CD4-positive, alpha-beta T cell treated with Interleukin-10 for 1 hour (primary cell): ENCODE measurements at regions not wholly inside any gene's neighbourhood (a gene's known extent, or its start where the extent isn't known, plus 50 kb on each side); places are given as distances from the start of the nearest gene placed in this dataset.
"Not testable (repeated sequence)": the region's sequence is repeated elsewhere in the genome, so short reads cannot be mapped to it uniquely, and the experiment has no call there.

Experiments used
- DNase-seq: peaks from one replicate; pipeline ENCODE4 v3.0.0-alpha.2; 2020

DNA sequence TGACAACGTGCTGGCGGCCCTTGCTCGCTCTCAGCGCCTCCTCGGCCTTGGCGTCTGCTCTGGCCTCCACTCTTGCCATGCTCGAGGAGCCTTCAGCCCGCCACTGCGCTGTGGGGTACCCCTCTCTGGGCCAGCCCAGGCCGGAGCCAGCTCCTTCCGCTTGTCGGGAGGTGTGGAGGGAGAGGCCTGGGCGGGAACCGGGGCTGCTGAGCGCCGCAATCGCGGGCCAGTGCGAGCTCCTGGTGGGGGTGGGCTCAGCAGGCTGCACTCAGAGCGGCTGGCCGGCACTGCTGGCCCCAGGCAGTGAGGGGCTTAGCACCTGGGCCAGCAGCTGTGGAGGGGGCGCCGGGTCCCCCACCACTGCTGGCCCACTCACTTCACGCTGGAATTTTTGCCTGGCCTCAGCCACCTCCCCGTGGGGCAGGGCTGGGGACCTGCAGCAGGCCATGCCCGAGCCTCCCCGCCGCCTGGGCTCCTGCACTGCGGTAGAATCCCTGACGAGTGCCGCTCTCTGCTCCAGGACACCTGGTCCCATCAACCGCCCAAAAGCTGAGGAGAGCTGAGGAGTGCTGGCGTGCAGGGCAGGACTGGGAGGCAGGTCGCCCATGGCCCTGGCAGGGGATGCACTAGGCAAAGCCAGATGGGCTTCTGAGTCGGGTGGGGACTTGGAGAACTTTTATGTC is 372.2 kb upstream of the NRG3 start:
- no peak for DNase-seq

DNA sequence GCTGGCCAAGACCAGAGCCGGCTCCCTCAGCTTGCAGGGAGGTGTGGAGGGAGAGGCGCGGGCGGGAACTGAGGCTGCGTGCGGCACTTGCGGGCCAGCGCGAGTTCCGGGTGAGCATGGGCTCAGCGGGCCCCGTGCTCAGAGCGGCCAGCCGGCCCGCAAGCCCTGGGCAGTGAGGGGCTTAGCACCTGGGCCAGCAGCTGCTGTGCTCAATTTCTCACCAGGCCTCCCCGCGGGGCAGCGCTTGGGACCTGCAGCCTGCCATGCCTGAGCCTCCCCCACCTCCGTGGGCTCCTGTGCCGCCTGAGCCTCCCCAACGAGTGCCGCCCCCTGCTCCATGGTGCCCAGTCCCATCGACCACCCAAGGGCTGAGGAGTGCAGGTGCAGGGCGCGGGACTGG is 369.2 kb upstream of the NRG3 start:
- not testable (repeated sequence) for DNase-seq

DNA sequence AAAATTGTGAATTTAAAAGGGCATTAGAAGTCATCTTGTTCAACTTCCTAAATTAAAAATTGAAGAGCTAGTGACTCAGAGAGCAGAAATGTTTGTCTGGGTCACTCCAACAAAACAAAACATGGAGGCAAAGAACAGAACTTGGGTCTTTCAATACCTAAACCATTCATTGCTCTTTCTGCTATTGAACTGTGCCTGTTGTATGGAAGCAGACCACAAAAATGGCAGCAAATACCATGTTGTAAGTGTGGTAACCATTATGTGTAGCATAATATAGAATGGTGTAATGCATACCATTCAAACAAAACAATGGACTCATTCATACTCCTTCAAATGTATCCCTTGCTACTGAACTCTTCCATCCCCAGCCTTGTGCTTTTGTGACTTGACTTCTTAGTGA is 360.2 kb upstream of the NRG3 start:
- no peak for DNase-seq

DNA sequence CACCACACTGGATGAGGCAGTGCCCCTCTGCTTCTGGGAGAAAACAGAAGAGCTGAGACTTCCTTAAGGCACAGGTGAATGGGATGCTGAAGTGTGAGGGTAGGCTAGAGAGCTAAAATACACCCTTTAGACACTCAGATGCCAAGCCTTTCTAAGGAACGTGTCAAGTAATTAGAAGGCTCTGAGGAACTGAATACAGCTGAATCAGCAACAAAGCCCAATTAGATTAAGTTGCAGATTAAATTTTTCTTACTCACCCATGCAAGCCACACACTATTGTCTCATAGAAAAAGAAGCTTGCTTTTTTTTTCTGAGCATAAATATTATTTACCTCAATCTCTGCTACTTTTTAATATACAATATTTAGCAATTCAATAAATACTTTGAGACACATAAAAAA is 354.3 kb upstream of the NRG3 start:
- no peak for DNase-seq

DNA sequence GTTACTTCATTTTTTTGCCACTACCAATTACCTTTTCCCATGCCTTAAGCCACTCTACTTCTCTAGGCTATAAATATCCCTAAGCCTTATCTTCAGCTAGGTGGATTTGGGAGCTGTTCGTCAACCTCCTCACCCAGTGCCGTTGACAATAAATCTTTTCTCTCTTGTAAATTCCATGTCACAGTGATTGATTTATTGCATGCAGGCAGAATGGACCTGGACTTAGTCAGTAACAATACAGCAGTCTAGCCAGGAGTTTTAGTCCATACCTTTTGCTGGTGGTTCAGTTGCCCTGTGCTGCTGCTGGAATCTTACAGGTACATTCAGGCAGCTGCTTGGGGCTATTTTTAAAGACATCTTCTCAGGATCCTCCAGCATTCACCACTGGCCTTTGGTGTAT is 350.5 kb upstream of the NRG3 start:
- no peak for DNase-seq

DNA sequence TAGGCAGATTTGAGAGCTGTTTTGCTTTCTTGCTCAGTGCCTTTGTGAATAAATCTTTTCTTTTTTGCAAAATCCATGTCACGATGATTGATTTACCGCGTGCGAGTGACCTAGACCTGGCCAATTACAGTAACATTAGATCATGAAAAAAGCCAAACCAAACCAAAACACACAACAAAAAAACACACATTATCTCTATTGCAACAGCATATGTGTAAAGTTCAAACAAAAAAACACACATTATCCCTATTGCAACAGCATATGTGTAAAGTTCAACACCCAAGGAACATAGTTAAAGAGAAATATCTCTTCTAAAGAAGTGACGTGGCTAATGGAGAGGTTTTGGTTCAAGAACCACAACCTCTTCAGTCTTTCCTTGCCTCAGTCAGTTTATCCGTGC is 342.6 kb upstream of the NRG3 start:
- DNase-seq: no peak

DNA sequence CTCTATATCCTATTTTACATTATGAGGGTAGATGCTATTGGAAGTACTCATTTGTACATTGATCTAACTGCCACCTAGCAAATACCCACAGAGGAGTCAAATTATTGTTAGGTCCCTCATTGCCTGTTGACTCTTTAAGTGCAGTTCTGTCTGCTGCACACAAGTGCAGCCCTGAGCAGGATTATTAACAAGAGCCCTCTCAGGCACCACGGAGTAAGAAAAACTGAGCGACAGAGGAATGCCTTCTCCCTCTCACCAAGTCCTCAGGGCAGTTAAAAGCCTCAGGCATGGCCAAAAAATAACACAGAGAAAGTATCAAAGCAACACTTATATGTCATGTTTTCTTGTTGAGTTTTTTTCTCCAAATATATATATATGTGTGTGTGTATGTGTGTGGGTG is 340.0 kb upstream of the NRG3 start:
- no peak for DNase-seq

DNA sequence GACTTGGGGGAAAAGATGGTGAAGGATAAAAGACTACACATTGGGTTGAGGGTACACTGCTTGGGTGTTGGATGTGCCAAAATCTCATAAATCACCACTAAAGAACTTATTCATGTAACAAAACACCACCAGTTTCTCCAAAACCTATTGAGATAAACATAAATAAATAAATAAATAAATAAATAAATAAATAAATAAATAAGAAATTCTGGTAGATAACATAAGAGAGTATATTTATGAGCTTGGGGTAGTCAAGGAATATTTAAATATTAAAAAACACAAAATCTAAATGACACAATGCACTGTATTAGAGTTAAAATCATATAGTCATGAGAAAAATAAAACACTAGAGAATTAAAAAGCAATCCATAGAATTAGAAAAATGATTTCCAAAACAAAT is 333.5 kb upstream of the NRG3 start:
- DNase-seq: no peak

DNA sequence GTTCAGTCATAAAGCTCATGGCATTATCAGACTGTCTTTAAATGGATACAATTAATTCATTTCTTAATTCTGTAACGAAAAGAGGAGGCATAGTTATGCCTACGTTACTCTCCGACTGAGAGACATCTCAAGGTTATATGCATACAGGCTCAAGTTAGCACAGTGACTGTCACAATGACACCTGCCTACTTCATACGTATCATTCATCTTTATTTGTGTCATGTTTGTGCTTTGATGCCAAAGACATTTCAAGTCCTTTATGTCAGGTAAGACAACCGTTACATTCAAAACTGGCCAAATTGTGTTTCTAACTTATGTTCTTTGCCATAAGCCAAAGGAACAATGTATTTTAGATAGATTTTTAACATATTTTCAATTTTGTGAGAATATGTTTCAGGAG is 328.8 kb upstream of the NRG3 start:
- DNase-seq: no peak

DNA sequence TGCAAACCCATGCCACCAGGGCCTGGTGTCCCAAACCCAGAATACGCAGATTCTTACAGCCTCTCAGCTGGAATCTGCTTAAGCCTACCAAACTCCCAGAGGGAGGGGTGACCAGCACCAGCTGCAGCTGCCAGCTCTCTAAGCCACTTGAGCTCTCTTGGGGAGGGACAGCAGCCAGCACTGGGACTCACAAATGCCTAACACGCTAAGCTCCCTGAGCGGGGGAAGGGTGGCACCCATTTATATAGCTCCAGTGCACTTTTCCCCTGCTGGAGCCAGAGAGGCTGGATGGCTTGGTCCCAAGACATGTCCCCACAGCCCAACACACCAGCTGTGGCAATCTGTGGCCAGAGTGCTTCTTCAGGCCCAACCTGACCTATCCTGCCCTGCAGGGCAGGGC is 326.8 kb upstream of the NRG3 start:
- DNase-seq: no peak

DNA sequence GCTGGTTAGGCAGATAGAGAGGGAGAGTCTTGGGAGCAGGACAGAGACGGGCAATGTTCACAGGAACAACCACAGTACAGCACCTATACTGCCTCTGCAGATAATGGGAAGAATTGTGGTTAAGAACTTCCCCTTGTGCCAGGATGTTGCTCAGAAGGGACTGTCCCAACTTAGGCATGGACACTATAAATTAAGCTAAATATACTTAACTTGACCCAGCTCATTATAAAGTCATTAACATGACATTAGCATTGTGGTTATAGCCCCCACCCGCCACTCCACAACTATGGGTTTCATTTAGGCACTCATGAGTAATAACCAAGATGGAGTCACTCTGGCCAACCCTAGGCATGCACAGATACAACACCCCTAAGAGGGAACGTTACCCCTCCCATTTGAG is 310.9 kb upstream of the NRG3 start:
- no peak for DNase-seq

DNA sequence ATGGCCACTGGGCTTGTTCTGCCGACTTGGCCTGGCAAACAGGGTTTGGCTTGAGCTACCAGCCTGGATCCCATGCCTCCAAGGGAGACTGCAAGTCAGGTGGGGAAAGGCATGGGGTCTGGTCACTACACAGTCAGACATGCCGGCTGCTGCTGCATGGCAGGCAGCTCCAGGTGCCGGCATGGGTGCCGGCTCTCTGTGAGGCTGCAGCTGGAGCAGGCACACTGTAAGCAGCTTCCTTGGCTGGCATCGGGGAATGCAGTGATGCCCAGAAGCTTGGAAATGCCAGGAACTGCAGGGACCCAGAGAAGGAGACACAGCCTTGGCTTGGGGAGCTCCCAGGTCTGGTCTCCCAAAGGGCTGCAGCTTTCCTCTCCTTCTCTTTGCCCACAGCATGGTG is 305.5 kb upstream of the NRG3 start:
- DNase-seq: no peak

DNA sequence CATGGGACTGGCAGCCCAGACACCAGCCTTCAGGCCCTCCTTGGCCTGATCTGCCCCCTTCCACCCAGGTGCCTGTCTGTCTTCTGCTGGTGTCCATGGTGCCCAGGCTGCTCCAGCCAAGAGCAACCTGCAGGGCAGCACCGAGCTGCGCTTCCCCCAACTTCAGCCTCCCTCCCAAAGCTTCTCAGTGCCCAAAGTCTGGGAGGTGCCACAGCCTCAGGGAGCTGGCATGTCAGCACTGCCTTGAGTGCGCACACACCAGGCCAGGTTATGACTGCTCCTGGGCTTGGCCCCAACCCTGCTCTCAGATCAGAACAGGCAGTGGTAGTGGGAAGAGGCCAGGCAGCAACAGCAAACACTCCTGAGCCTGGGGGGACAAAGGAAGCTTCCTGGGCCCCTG is 304.6 kb upstream of the NRG3 start:
- no peak for DNase-seq

DNA sequence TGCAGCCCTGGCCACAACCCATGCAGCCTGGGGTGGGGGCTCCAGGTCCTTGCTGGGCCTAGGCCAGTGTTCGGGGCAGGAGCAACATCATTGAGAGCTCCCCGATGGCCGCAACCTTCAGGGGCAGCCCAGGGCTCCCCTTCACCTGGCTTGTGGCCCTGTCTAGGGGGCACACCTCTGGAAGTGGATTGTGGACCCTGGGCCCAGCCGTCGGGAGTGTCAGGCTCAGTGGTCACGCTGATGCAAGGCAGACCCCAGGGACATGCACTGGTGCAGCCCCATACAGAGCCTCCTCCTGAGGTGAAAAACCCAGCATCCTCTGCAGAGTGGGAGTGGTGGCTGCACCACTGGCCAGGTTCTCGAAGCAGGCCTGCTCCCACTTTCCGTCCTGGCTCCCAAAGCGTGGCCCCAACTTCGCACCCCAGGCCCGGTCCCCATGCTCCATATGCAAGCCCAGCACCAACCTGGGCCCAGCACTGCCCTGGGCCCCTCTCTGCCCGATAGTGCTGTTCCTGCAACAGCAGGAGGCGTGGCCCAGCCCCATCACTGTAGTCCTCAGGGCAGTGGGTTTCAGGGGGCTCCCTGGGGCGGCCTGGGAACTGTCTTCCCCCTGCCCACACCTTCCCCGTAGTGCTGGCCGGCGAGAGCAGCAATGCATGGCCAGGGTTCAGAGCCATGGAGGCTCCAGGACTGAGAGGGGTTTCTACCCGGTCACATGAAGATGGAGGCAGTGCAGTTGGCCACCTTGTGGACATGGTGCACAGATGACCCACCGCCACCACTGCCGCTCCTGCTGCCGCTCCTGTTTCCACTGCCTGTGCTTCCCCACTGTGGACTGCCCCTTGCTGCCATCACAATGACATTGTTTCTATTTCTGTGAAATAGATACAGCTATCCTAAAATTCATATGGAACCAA is 303.9 kb upstream of the NRG3 start:
- DNase-seq: no peak

DNA sequence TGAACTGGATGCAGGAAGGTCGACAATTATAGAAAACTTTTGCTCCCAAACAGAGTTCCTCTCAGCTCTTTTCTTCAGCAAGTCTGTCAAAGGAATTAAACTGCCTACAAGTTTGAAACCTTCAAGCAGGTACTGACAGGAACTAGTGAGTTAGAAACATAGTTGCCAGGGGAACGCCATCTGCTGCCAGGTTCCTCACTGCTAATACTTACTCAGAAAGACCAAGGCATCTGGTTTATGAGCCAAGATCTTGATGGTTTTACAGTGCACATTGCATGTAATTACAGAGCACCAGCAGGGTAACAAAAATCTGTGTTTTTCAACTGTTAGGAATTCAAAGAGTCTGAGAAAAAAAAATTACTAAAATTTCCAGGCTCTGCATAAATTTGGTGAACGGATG is 300.0 kb upstream of the NRG3 start:
- DNase-seq: no peak

DNA sequence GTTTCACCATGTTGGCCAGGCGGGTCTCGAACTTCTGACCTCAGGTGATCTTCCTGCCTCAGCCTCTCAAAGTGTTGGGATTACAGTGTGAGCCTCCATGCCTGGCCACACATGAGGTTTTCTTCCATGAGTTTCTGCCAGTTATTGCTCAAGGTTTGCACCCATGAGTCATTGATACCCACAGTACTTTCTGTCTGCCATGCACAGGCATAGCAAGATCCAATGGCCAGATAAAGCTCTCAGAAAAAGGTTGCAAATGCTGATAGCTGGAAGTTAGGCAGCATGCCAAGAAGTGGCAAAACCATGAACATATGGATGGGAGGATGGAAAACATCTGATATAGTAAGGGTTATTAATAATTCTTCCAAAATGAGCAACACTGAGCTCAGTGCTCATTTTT is 298.7 kb upstream of the NRG3 start:
- DNase-seq: no peak

DNA sequence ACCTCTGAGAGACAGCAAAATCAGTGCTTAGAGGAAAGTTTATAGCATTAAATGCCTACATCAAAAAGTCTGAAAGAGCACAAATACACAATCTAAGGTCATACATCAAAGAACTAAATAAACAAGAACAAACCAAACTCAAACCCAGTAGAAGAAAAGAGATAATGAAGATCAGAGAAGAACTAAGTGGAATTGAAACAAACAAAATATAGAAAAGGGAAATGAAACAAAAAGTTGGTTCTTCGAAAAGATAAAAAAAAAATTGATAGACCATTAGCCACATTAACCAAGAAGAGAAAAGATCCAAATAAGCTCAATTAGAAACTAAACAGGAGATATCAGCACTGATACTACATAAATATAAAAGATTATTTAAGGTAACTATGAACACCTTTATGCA is 280.0 kb upstream of the NRG3 start:
- DNase-seq: no peak

DNA sequence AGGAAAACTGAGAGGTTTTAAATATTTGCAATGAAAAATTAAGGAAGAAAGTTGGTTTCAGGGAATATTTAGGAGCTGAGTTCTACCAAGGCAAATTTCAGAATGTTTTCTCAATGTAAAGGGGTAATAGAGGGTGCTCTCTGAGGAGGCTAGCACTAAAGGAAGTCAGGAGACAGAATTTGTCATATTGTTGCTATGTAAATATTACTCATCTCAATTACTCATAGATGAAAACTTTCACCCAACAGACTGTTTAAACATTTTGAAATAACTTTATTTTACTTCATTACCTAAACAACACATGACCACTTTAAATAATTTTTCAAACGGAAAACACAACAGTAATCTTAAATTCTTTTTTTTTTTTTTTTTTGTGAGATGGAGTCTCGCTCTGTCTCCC is 274.8 kb upstream of the NRG3 start:
- DNase-seq: no peak

DNA sequence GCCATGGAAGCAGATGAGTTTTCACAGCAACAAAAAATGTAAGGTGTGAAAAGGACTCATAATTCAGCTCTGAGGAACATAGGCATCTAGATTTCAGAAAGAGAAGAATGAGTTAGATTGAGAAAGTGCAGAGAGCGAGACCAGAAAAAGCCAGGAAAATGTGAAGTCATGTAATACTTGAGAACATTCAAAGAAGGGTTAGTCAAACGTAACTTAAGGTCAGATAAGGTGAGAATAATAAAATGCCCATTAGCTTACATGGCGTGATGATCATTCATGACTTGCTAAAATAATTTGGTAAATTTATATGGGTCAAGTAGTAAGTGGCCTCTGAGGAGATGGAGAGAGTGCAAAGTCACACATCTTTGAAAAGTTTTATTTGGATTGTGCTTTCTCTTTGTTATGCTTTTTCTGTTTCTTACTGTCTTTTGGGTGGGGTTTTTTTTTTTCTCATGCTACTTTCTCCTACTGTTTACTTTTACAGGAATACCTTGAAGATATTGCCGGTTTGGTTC is 271.8 kb upstream of the NRG3 start:
- no peak for DNase-seq

DNA sequence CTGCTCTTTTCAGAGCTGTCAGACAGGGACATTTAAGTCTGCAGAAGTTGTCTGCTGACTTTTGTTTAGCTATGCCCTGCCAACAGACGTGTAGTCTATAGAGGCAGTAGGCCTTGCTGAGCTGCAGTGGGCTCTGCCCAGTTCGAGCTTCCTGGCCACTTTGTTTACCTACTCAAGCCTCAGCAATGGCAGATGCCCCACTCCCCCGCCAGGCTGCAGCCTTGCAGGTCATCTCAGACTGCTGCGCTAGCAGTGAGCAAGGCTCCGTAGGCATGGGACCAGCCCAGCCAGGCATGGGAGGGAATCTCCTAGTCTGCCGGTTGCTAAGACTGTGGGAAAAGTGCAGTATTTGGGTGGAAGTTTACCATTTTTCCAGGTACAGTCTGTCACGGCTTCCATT is 230.5 kb upstream of the NRG3 start:
- DNase-seq: not testable (repeated sequence)

DNA sequence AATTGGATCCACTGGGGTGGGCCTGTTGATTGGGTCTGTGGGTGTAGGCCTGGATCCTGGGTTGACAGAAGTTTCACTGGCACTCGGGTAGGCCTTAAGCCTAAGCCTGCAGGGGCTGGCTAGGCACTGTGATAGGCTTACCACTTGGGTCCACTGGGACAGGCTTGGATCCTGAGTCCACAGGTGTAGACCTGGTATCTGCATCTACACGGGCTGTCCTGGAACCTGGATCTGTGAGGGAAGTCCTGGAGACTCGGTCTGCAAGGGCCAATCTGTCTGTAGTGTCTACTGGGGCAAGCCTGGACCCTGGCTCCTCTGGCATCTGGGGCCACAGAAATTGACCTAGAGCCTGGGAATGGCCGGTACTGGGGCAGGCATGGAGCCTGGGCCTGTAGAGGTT is 219.0 kb upstream of the NRG3 start:
- DNase-seq: no peak

DNA sequence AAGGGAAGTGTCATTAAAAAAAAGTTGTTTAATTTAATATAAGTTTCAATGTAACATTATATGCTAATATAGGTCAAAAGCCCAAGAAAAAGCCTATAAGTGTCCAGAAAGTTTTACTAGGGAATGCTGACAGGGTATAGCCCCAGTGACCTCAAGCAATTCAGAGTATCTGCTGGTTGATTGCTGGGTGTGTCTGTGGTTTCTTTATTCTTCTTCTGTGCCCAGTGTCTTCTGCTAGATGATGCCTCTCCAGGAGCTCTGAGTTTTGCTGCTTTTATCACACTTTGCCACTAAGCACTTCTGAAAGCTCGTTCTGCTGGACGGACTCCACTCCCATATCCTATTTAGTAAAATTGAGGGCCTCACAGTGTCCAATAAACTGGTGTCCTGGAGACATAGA is 212.2 kb upstream of the NRG3 start:
- no peak for DNase-seq

DNA sequence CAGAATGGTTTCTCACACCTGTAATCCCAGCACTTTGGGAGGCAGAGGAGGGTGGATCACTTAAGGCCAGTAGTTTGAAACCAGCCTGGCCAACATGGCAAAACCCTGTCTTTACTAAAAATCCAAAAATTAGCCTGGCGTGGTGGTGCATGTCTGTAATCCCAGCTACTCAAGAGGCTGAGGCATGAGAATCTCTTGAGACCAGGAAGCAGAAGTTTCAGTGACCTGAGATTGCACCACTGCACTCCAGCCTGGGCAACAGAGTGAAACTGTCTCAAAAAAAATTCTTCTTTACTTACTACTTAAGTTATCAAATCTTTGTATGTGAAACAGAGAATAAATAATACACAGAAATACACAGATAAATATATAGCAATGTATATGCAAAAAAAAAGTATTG is 210.2 kb upstream of the NRG3 start:
- not testable (repeated sequence) for DNase-seq

DNA sequence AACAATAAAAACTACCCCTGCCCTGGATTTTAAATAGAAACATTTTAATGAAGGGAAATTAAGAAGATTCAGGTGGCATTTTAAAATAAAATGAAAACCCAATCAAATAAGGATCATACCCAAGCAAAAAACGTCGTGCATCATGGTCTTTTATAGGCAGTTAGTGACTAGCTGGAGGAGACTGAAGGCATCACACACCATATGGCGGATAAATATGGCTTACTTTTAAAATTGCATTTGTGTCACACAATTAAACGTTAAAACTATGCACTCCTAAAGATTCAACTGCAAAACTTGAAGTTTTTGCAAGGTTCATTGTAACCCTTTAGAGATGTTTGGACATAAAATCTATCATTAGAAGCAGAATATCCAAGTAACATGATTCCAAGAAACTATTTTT is 200.1 kb upstream of the NRG3 start:
- no peak for DNase-seq

DNA sequence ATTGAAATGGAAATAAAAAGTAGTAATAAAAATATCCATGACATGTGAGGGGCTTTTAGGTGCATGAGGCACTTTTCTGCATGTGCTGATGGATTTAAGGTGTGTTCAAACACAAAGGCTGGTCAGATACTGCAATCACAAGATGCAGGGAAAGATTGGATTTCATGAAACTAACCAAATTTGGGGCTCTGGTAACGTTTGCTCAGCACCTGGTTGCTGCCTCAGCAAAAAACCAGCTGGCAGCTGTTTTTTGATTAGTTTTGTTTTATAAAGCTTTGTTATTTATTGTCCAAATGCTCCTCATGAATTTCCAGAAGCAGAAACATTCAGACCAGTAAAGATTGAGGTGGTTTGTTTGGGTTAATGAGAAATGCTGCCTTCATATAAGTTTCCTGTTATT is 195.7 kb upstream of the NRG3 start:
- no peak for DNase-seq
